ENCODE measurements at regions not wholly inside any gene's neighbourhood (a gene's known extent, or its start where the extent isn't known, plus 50 kb on each side); places are given as distances from the start of the nearest gene placed in this dataset.

DNA sequence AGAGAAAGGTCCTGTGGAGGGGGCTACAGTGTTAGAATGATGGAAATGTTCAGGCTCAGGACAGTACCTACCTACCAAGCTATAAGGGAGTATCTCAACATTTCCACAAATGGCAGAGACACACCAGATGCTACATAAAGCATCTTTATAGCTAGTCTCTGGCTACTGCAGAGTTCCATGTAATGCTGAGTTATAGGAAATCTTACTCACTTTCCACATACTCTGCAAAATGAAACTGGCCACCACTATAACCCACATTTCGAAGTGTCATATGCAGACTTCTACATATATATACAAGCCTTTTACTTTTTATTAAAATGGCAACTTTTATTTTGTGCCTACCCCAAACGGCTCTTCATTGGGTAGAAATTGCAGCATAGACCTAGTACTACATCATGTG, 85.5 kb downstream of the FAS start:
- TF ChIP-seq TCF4 (CRISPR knock-in tag; IDR thresholded peaks at IDR 0.05; ENCODE audit: borderline replicate concordance) (no peak), PPARA (CRISPR knock-in tag; IDR thresholded peaks at IDR 0.05; ENCODE audit: borderline replicate concordance) (no peak), RARB (CRISPR knock-in tag; IDR thresholded peaks at IDR 0.05) (no peak), ZFP30 (CRISPR knock-in tag; IDR thresholded peaks at IDR 0.05) (no peak)
- TF ChIP-seq, protein P1, sequence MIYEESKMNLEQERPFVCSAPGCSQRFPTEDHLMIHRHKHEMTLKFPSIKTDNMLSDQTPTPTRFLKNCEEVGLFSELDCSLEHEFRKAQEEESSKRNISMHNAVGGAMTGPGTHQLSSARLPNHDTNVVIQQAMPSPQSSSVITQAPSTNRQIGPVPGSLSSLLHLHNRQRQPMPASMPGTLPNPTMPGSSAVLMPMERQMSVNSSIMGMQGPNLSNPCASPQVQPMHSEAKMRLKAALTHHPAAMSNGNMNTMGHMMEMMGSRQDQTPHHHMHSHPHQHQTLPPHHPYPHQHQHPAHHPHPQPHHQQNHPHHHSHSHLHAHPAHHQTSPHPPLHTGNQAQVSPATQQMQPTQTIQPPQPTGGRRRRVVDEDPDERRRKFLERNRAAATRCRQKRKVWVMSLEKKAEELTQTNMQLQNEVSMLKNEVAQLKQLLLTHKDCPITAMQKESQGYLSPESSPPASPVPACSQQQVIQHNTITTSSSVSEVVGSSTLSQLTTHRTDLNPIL (CRISPR knock-in tag; IDR thresholded peaks at IDR 0.05; ENCODE audit: low read depth) = no peak
- TF ChIP-seq, protein P2, sequence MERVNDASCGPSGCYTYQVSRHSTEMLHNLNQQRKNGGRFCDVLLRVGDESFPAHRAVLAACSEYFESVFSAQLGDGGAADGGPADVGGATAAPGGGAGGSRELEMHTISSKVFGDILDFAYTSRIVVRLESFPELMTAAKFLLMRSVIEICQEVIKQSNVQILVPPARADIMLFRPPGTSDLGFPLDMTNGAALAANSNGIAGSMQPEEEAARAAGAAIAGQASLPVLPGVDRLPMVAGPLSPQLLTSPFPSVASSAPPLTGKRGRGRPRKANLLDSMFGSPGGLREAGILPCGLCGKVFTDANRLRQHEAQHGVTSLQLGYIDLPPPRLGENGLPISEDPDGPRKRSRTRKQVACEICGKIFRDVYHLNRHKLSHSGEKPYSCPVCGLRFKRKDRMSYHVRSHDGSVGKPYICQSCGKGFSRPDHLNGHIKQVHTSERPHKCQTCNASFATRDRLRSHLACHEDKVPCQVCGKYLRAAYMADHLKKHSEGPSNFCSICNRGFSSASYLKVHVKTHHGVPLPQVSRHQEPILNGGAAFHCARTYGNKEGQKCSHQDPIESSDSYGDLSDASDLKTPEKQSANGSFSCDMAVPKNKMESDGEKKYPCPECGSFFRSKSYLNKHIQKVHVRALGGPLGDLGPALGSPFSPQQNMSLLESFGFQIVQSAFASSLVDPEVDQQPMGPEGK (CRISPR knock-in tag; IDR thresholded peaks at IDR 0.05; ENCODE audit: borderline replicate concordance) = no peak

Data from SK-N-SH treated with all-trans-retinoic acid at 6 μM for 48 hours (cell line).